ENCODE measurements at regions not wholly inside any gene's neighbourhood (a gene's known extent, or its start where the extent isn't known, plus 50 kb on each side); places are given as distances from the start of the nearest gene placed in this dataset.
A peak's percentile ranks its signal among the peaks of the same experiment; 100 is the strongest.

GRCh38 chrX:74162199-74162598 is 141.8 kb upstream of the ZCCHC13 start:
- Histone ChIP-seq H3K23ac (ENCODE audit: low read length) (no peak overlapping the region), H2BK15ac (replicated peaks; ENCODE audit: low read depth) (no peak overlapping the region), H2AK5ac (ENCODE audit: low read length) (no peak overlapping the region), H4K8ac (ENCODE audit: low read depth, low read length) (no peak overlapping the region), H4K5ac (ENCODE audit: low read length) (no peak overlapping the region), H3K27ac (ENCODE audit: low read depth, low read length) (no peak overlapping the region), H3K36me3 (ENCODE audit: control insufficient read depth, insufficient read depth, low read length) (no peaks in the 10 kb centered on the region), H3K4me3 (ENCODE audit: low read length) (no peak overlapping the region), H2BK120ac (ENCODE audit: low read depth, low read length) (no peak overlapping the region), H3K9ac (ENCODE audit: low read length) (no peak overlapping the region), H3K4me2 (ENCODE audit: low read length) (no peak overlapping the region), H3K79me2 (ENCODE audit: control insufficient read depth, insufficient read depth, low read length) (no peaks in the 10 kb centered on the region), H3K79me1 (ENCODE audit: low read length) (no peaks in the 10 kb centered on the region), H3K56ac (ENCODE audit: low read length) (no peak overlapping the region), H3K4ac (ENCODE audit: low read depth, low read length) (no peak overlapping the region), H3K4me1 (ENCODE audit: control insufficient read depth, low read depth, low read length) (no peaks in the 10 kb centered on the region), H2BK5ac (ENCODE audit: low read length) (no peak overlapping the region), H3K27me3 (ENCODE audit: insufficient read depth, low read length, poor library complexity) (no peaks in the 10 kb centered on the region), H3K18ac (ENCODE audit: low read length) (no peak overlapping the region)
- no peak for DNase-seq
- no CpG with 5 or more reads among the region's 20 CpGs for WGBS (ENCODE audit: extremely low coverage, insufficient coverage, low lambda C conversion rate)

GRCh38 chrX:74160816-74161215 is 143.2 kb upstream of the ZCCHC13 start:
- H3K79me2 ChIP-seq (ENCODE audit: control insufficient read depth, insufficient read depth, low read length), result no peaks in the 10 kb centered on the region
- no peaks in the 10 kb centered on the region for H3K79me1 ChIP-seq (ENCODE audit: low read length)
- H3K4ac ChIP-seq (ENCODE audit: low read depth, low read length), result no peak overlapping the region
- no peaks in the 10 kb centered on the region for H3K4me1 ChIP-seq (ENCODE audit: control insufficient read depth, low read depth, low read length)
- H3K4me3 ChIP-seq (ENCODE audit: low read length), result no peak overlapping the region
- H3K18ac ChIP-seq (ENCODE audit: low read length), result no peak overlapping the region
- H3K27ac ChIP-seq (ENCODE audit: low read depth, low read length), result no peak overlapping the region
- no CpG with 5 or more reads among the region's 3 CpGs for WGBS (ENCODE audit: extremely low coverage, insufficient coverage, low lambda C conversion rate)
- H3K9ac ChIP-seq (ENCODE audit: low read length), result no peak overlapping the region
- H3K56ac ChIP-seq (ENCODE audit: low read length), result no peak overlapping the region
- no peak overlapping the region for H2BK5ac ChIP-seq (ENCODE audit: low read length)
- no peak for DNase-seq
- H3K36me3 ChIP-seq (ENCODE audit: control insufficient read depth, insufficient read depth, low read length), result no peaks in the 10 kb centered on the region
- no peak overlapping the region for H3K23ac ChIP-seq (ENCODE audit: low read length)
- H3K4me2 ChIP-seq (ENCODE audit: low read length), result no peak overlapping the region
- H2BK120ac ChIP-seq (ENCODE audit: low read depth, low read length), result no peak overlapping the region
- H4K5ac ChIP-seq (ENCODE audit: low read length), result no peak overlapping the region
- no peak overlapping the region for H2BK15ac ChIP-seq (replicated peaks; ENCODE audit: low read depth)
- no peak overlapping the region for H4K8ac ChIP-seq (ENCODE audit: low read depth, low read length)
- no peak overlapping the region for H2AK5ac ChIP-seq (ENCODE audit: low read length)
- H3K27me3 ChIP-seq (ENCODE audit: insufficient read depth, low read length, poor library complexity), result no peaks in the 10 kb centered on the region

- no peak overlapping the region for H2BK120ac ChIP-seq (ENCODE audit: low read depth, low read length)
- no peak overlapping the region for H4K8ac ChIP-seq (ENCODE audit: low read depth, low read length)
- no peak overlapping the region for H4K5ac ChIP-seq (ENCODE audit: low read length)
- no peaks in the 10 kb centered on the region for H3K79me2 ChIP-seq (ENCODE audit: control insufficient read depth, insufficient read depth, low read length)
- H3K4me1 ChIP-seq (ENCODE audit: control insufficient read depth, low read depth, low read length), result no peaks in the 10 kb centered on the region
- H2AK5ac ChIP-seq (ENCODE audit: low read length), result no peak overlapping the region
- no peak overlapping the region for H3K18ac ChIP-seq (ENCODE audit: low read length)
- no peak for DNase-seq
- no peaks in the 10 kb centered on the region for H3K27me3 ChIP-seq (ENCODE audit: insufficient read depth, low read length, poor library complexity)
- H3K4me3 ChIP-seq (ENCODE audit: low read length), result no peak overlapping the region
- no peak overlapping the region for H2BK15ac ChIP-seq (replicated peaks; ENCODE audit: low read depth)
- no peak overlapping the region for H3K4ac ChIP-seq (ENCODE audit: low read depth, low read length)
- no peak overlapping the region for H3K9ac ChIP-seq (ENCODE audit: low read length)
- no peaks in the 10 kb centered on the region for H3K36me3 ChIP-seq (ENCODE audit: control insufficient read depth, insufficient read depth, low read length)
- no peak overlapping the region for H3K27ac ChIP-seq (ENCODE audit: low read depth, low read length)
- no peak overlapping the region for H3K23ac ChIP-seq (ENCODE audit: low read length)
- no peak overlapping the region for H3K56ac ChIP-seq (ENCODE audit: low read length)
- H3K4me2 ChIP-seq (ENCODE audit: low read length), result no peak overlapping the region
- H3K79me1 ChIP-seq (ENCODE audit: low read length), result no peaks in the 10 kb centered on the region
- no peak overlapping the region for H2BK5ac ChIP-seq (ENCODE audit: low read length)
- no CpG with 5 or more reads among the region's 1 CpG for WGBS (ENCODE audit: extremely low coverage, insufficient coverage, low lambda C conversion rate)
Measured at GRCh38 chrX:74160358-74160757, 143.6 kb upstream of the ZCCHC13 start.

- Histone ChIP-seq H2BK120ac (ENCODE audit: low read depth, low read length) (no peak overlapping the region), H3K9ac (ENCODE audit: low read length) (no peak overlapping the region), H3K4me2 (ENCODE audit: low read length) (no peak overlapping the region), H4K5ac (ENCODE audit: low read length) (no peak overlapping the region), H2BK15ac (replicated peaks; ENCODE audit: low read depth) (no peak overlapping the region), H3K79me1 (ENCODE audit: low read length) (no peaks in the 10 kb centered on the region), H3K23ac (ENCODE audit: low read length) (no peak overlapping the region), H4K8ac (ENCODE audit: low read depth, low read length) (no peak overlapping the region), H2BK5ac (ENCODE audit: low read length) (no peak overlapping the region), H2AK5ac (ENCODE audit: low read length) (no peak overlapping the region), H3K4me1 (ENCODE audit: control insufficient read depth, low read depth, low read length) (no peaks in the 10 kb centered on the region), H3K4ac (ENCODE audit: low read depth, low read length) (no peak overlapping the region), H3K56ac (ENCODE audit: low read length) (no peak overlapping the region), H3K27me3 (ENCODE audit: insufficient read depth, low read length, poor library complexity) (no peaks in the 10 kb centered on the region), H3K36me3 (ENCODE audit: control insufficient read depth, insufficient read depth, low read length) (no peaks in the 10 kb centered on the region), H3K4me3 (ENCODE audit: low read length) (no peak overlapping the region), H3K18ac (ENCODE audit: low read length) (no peak overlapping the region), H3K27ac (ENCODE audit: low read depth, low read length) (no peak overlapping the region), H3K79me2 (ENCODE audit: control insufficient read depth, insufficient read depth, low read length) (no peaks in the 10 kb centered on the region)
- no peak for DNase-seq
Measured at GRCh38 chrX:74147439-74147838, 156.5 kb upstream of the ZCCHC13 start.

- Histone ChIP-seq H3K79me1 (ENCODE audit: low read length) (no peaks in the 10 kb centered on the region), H3K4ac (ENCODE audit: low read depth, low read length) (no peak overlapping the region), H3K4me2 (ENCODE audit: low read length) (no peak overlapping the region), H3K23ac (ENCODE audit: low read length) (no peak overlapping the region), H2BK5ac (ENCODE audit: low read length) (no peak overlapping the region), H4K8ac (ENCODE audit: low read depth, low read length) (no peak overlapping the region), H3K18ac (ENCODE audit: low read length) (no peak overlapping the region), H3K79me2 (ENCODE audit: control insufficient read depth, insufficient read depth, low read length) (no peaks in the 10 kb centered on the region), H2BK120ac (ENCODE audit: low read depth, low read length) (no peak overlapping the region), H3K36me3 (ENCODE audit: control insufficient read depth, insufficient read depth, low read length) (no peaks in the 10 kb centered on the region), H4K5ac (ENCODE audit: low read length) (no peak overlapping the region), H2AK5ac (ENCODE audit: low read length) (no peak overlapping the region), H3K56ac (ENCODE audit: low read length) (no peak overlapping the region), H3K9ac (ENCODE audit: low read length) (no peak overlapping the region), H3K27ac (ENCODE audit: low read depth, low read length) (no peak overlapping the region), H3K4me1 (ENCODE audit: control insufficient read depth, low read depth, low read length) (no peaks in the 10 kb centered on the region), H3K4me3 (ENCODE audit: low read length) (no peak overlapping the region), H2BK15ac (replicated peaks; ENCODE audit: low read depth) (no peak overlapping the region), H3K27me3 (ENCODE audit: insufficient read depth, low read length, poor library complexity) (no peaks in the 10 kb centered on the region)
- DNase-seq, result no peak
Measured at GRCh38 chrX:74138943-74139342, 165.0 kb upstream of the ZCCHC13 start.

GRCh38 chrX:74133156-74133796 is 170.7 kb upstream of the ZCCHC13 start:
- no peak overlapping the region for H3K23ac ChIP-seq (ENCODE audit: low read length)
- H2AK5ac ChIP-seq (ENCODE audit: low read length), result no peak overlapping the region
- no peak overlapping the region for H3K56ac ChIP-seq (ENCODE audit: low read length)
- peak; percentile 73 for DNase-seq
- no peak overlapping the region for H3K4me3 ChIP-seq (ENCODE audit: low read length)
- no peak overlapping the region for H3K4ac ChIP-seq (ENCODE audit: low read depth, low read length)
- H2BK5ac ChIP-seq (ENCODE audit: low read length), result no peak overlapping the region
- no peak overlapping the region for H2BK120ac ChIP-seq (ENCODE audit: low read depth, low read length)
- H3K4me1 ChIP-seq (ENCODE audit: control insufficient read depth, low read depth, low read length), result no peaks in the 10 kb centered on the region
- H3K79me2 ChIP-seq (ENCODE audit: control insufficient read depth, insufficient read depth, low read length), result no peaks in the 10 kb centered on the region
- H3K4me2 ChIP-seq (ENCODE audit: low read length), result no peak overlapping the region
- H4K5ac ChIP-seq (ENCODE audit: low read length), result no peak overlapping the region
- no peaks in the 10 kb centered on the region for H3K27me3 ChIP-seq (ENCODE audit: insufficient read depth, low read length, poor library complexity)
- no peaks in the 10 kb centered on the region for H3K79me1 ChIP-seq (ENCODE audit: low read length)
- no peaks in the 10 kb centered on the region for H3K36me3 ChIP-seq (ENCODE audit: control insufficient read depth, insufficient read depth, low read length)
- H4K8ac ChIP-seq (ENCODE audit: low read depth, low read length), result no peak overlapping the region
- no peak overlapping the region for H3K18ac ChIP-seq (ENCODE audit: low read length)
- no peak overlapping the region for H3K9ac ChIP-seq (ENCODE audit: low read length)
- H3K27ac ChIP-seq (ENCODE audit: low read depth, low read length), result no peak overlapping the region
- no CpG with 5 or more reads among the region's 5 CpGs for WGBS (ENCODE audit: extremely low coverage, insufficient coverage, low lambda C conversion rate)
- H2BK15ac ChIP-seq (replicated peaks; ENCODE audit: low read depth), result no peak overlapping the region

All from mesendoderm (in vitro differentiated cells).